Astrocyte of the cerebellum (primary cell): ENCODE measurements at regions not wholly inside any gene's neighbourhood (a gene's known extent, or its start where the extent isn't known, plus 50 kb on each side); places are given as distances from the start of the nearest gene placed in this dataset.
A peak's percentile ranks its signal among the peaks of the same experiment; 100 is the strongest.

Experiments used
- DNase-seq: peaks from one replicate; pipeline ENCODE4 v3.0.0-alpha.2; 2011; ENCODE audit warnings: low read depth
- H3K4me3 ChIP-seq: 2 replicates; pipeline ENCODE4 v1.5.1; 2011; ENCODE audit warnings: mild to moderate bottlenecking, low read depth, low read length, moderate library complexity
- CTCF ChIP-seq: IDR thresholded peaks from 2 replicates; pipeline ENCODE4 v1.5.1; 2012; ENCODE audit warnings: low read length, low read depth, moderate library complexity, mild to moderate bottlenecking; ENCODE audit errors: missing control alignments
- in situ Hi-C: cut with HindIII; loops from 2 replicates; pipeline ENCODE4 v1.10.0; 2017; ENCODE audit warnings: low sequenced_read_pairs

- in situ Hi-C loops: no loop called here
- H3K4me3 ChIP-seq: no peak overlapping the region
- no peak for TF ChIP-seq CTCF
- no peak for DNase-seq
Observed at GRCh38 chr1:82091265-82091664, 290.5 kb downstream of the ADGRL2 start.

- TF ChIP-seq CTCF: peak; percentile 49
- H3K4me3 ChIP-seq: no peak overlapping the region
- in situ Hi-C loops: no loop called here
- no peak for DNase-seq
Observed at GRCh38 chr1:82090104-82090503, 289.4 kb downstream of the ADGRL2 start.

GRCh38 chr1:82086739-82087138 lies 286.0 kb downstream of the ADGRL2 start:
- DNase-seq: no peak
- no peak for TF ChIP-seq CTCF
- in situ Hi-C loops: no loop called here
- H3K4me3 ChIP-seq: no peak overlapping the region

- TF ChIP-seq CTCF: no peak
- in situ Hi-C loops: no loop called here
- DNase-seq: no peak
- H3K4me3 ChIP-seq: no peak overlapping the region
Observed at GRCh38 chr1:82079607-82080006, 278.9 kb downstream of the ADGRL2 start.

- no peak overlapping the region for H3K4me3 ChIP-seq
- no peak for DNase-seq
- no peak for TF ChIP-seq CTCF
- in situ Hi-C loops: no loop called here
Observed at GRCh38 chr1:82073659-82074058, 272.9 kb downstream of the ADGRL2 start.

GRCh38 chr1:82073071-82073470 lies 272.3 kb downstream of the ADGRL2 start:
- no peak for TF ChIP-seq CTCF
- in situ Hi-C loops: no loop called here
- no peak for DNase-seq
- H3K4me3 ChIP-seq: no peak overlapping the region

- no peak for TF ChIP-seq CTCF
- in situ Hi-C loops: no loop called here
- H3K4me3 ChIP-seq: no peak overlapping the region
- DNase-seq: no peak
Observed at GRCh38 chr1:82065916-82066315, 265.2 kb downstream of the ADGRL2 start.
